Fibroblast of pulmonary artery (primary cell): ENCODE measurements at regions not wholly inside any gene's neighbourhood (a gene's known extent, or its start where the extent isn't known, plus 50 kb on each side); places are given as distances from the start of the nearest gene placed in this dataset.

ENCODE experiments used
- DNase-seq: peaks from one replicate; pipeline ENCODE4 v3.0.0-alpha.2; 2010; ENCODE audit warnings: low read depth
- H3K4me3 ChIP-seq: replicated peaks from 2 replicates; pipeline ENCODE4 v1.5.1; 2011; ENCODE audit warnings: low read depth, mild to moderate bottlenecking, control low read depth, low read length, moderate library complexity
- CTCF ChIP-seq: IDR thresholded peaks from 2 replicates; pipeline ENCODE4 v1.5.1; 2011; ENCODE audit warnings: mild to moderate bottlenecking, control low read depth, low read length, inconsistent platforms; ENCODE audit errors: missing control alignments

GRCh38 chr11:87660926-87661660 is 514.1 kb downstream of the RAB38 start:
- H3K4me3 ChIP-seq = no peak overlapping the region
- TF ChIP-seq CTCF = no peak
- DNase-seq = no peak

GRCh38 chr11:87659807-87660206 is 515.4 kb downstream of the RAB38 start:
- no peak for TF ChIP-seq CTCF

GRCh38 chr11:87645626-87646025 is 529.6 kb downstream of the RAB38 start:
- DNase-seq = no peak
- no peak overlapping the region for H3K4me3 ChIP-seq
- no peak for TF ChIP-seq CTCF

More at GRCh38 chr11:87659807-87660206, 515.4 kb downstream of the RAB38 start:
- no peak overlapping the region for H3K4me3 ChIP-seq
- no peak for DNase-seq

GRCh38 chr11:87639753-87640364 is 535.4 kb downstream of the RAB38 start:
- no peak for DNase-seq
- no peak for TF ChIP-seq CTCF
- no peak overlapping the region for H3K4me3 ChIP-seq

GRCh38 chr11:87635001-87635400 is 540.2 kb downstream of the RAB38 start:
- DNase-seq = no peak
- TF ChIP-seq CTCF = no peak
- no peak overlapping the region for H3K4me3 ChIP-seq

GRCh38 chr11:87634331-87634730 is 540.9 kb downstream of the RAB38 start:
- no peak overlapping the region for H3K4me3 ChIP-seq
- TF ChIP-seq CTCF = no peak
- no peak for DNase-seq

GRCh38 chr11:87628957-87629356 is 546.3 kb downstream of the RAB38 start:
- DNase-seq = no peak
- TF ChIP-seq CTCF = no peak
- no peak overlapping the region for H3K4me3 ChIP-seq
